HepG2 (cell line): ENCODE measurements at regions not wholly inside any gene's neighbourhood (a gene's known extent, or its start where the extent isn't known, plus 50 kb on each side); places are given as distances from the start of the nearest gene placed in this dataset.

Experiments used
- ATAC-seq: fragments of 200-7000 bp; cut with Tn5 transposase; 3 replicates; pipeline ENCODE4 v1.9.1; 2020; ENCODE audit warnings: mild to moderate bottlenecking, moderate library complexity
- BruUV-seq: library from RNA; stranded (reverse); fragments of 400-500 nt; replicated peaks from 2 replicates; lab custom pipeline; 2021; lab: Mats Ljungman, UMichigan
- CTCF ChIA-PET: fragments of 300-600 bp; formaldehyde crosslinking; extraction: SDS; loops from one replicate; lab custom pipeline; 2021; ENCODE audit warnings: low total read pairs, inconsistent platforms, low intra/inter-chr PET ratio; lab: Yijun Ruan, JAX
- POLR2A ChIA-PET: fragments of 350-600 bp; sonication (Branson Sonifier 250); formaldehyde crosslinking; loops from one replicate; lab custom pipeline; 2020; ENCODE audit warnings: antibody characterized with exemption, inconsistent platforms; lab: Yijun Ruan, JAX
- DNase-seq: peaks from one replicate; pipeline ENCODE4 v3.0.0-alpha.2; 2015; ENCODE audit warnings: low spot score
- FAIRE-seq: peaks from 3 replicates; lab custom pipeline; 2011; peaks lifted over from hg19 to GRCh38; lab: Jason Lieb, UNC
- H2AFZ ChIP-seq: one replicate; pipeline ENCODE4 v1.6.1; 2011; ENCODE audit warnings: low read length, inconsistent platforms
- H3K27ac ChIP-seq: fragments of 300-600 bp; 3 replicates; pipeline ENCODE4 v1.8.0; 2011; ENCODE audit warnings: mixed run types, mild to moderate bottlenecking, mixed read lengths, low read length, inconsistent platforms; ENCODE audit not compliant: insufficient read depth; ENCODE audit errors: extremely low read length
- H3K27me3 ChIP-seq, 2 experiments: fragments of 200-600 bp in 1 of 2; 2 replicates in 1 of 2; 3 replicates in 1 of 2; pipeline versions ENCODE4 v1.6.0 to v1.8.0; 2011; ENCODE audit warnings: low read length in 2 of 2, mild to moderate bottlenecking in 2 of 2, moderate library complexity in 2 of 2, inconsistent platforms in 1 of 2; ENCODE audit not compliant: insufficient read depth in 2 of 2, control insufficient read depth in 1 of 2
- H3K36me3 ChIP-seq, 2 experiments: fragments of 200-600 bp in 1 of 2; replicated peaks in 1 of 2; 2 replicates in 1 of 2; 3 replicates in 1 of 2; pipeline versions ENCODE4 v1.5.1 to v1.8.0; 2011; ENCODE audit warnings: low read length in 2 of 2, inconsistent platforms in 1 of 2; ENCODE audit not compliant: insufficient read depth in 2 of 2, control insufficient read depth in 1 of 2
- H3K4me1 ChIP-seq: 2 replicates; pipeline ENCODE4 v1.5.1; 2012; ENCODE audit warnings: low read length, inconsistent platforms; ENCODE audit not compliant: insufficient read depth
- H3K4me2 ChIP-seq: 2 replicates; pipeline ENCODE4 v1.6.0; 2011; ENCODE audit warnings: low read depth, low read length, inconsistent platforms
- H3K4me3 ChIP-seq, 3 experiments: fragments of 200-600 bp in 1 of 3; sonication (generic), shearing (Covaris generic) in 1 of 3; replicated peaks in 1 of 3; 2 replicates each; pipeline ENCODE4 v1.5.1; 2011 to 2016; ENCODE audit warnings: low read length in 3 of 3, inconsistent platforms in 2 of 3, low read depth in 2 of 3, mild to moderate bottlenecking in 2 of 3, control low read depth in 1 of 3, mixed read lengths in 1 of 3; ENCODE audit not compliant: insufficient read depth in 1 of 3
- H3K79me2 ChIP-seq: one replicate; pipeline ENCODE4 v1.6.1; 2011; ENCODE audit warnings: low read length, inconsistent platforms; ENCODE audit not compliant: insufficient read depth
- H3K9ac ChIP-seq: 2 replicates; pipeline ENCODE4 v1.6.0; 2011; ENCODE audit warnings: mild to moderate bottlenecking, low read depth, low read length, inconsistent platforms; ENCODE audit not compliant: insufficient read depth
- H3K9me3 ChIP-seq: 2 replicates; pipeline ENCODE4 v1.5.1; 2012; ENCODE audit warnings: mild to moderate bottlenecking, low read length
- H4K20me1 ChIP-seq: 2 replicates; pipeline ENCODE4 v1.6.0; 2011; ENCODE audit warnings: inconsistent platforms, mild to moderate bottlenecking, low read length, moderate library complexity; ENCODE audit not compliant: insufficient read depth
- GZF1 ChIP-seq: sonication (generic); formaldehyde crosslinking; IDR thresholded peaks from 2 replicates; pipeline ENCODE4 v1.5.1; 2020; ENCODE audit warnings: mild to moderate bottlenecking, missing genetic modification reagents
- NFE2 ChIP-seq: sonication (generic); formaldehyde crosslinking; IDR thresholded peaks from 2 replicates; pipeline ENCODE4 v1.4.0; 2020; ENCODE audit warnings: missing genetic modification reagents
- RXRB ChIP-seq: IDR thresholded peaks from 2 replicates; pipeline ENCODE4 v1.6.1; 2016; ENCODE audit warnings: borderline replicate concordance, missing genetic modification reagents, missing compliant biosample characterization
- SIX4 ChIP-seq: sonication (generic); formaldehyde crosslinking; IDR thresholded peaks from 2 replicates; pipeline ENCODE4 v1.4.0; 2020; ENCODE audit warnings: missing genetic modification reagents
- TBP ChIP-seq: sonication (generic); formaldehyde crosslinking; IDR thresholded peaks from 2 replicates; pipeline ENCODE4 v1.5.0; 2020; ENCODE audit warnings: missing genetic modification reagents
- ZNF121 ChIP-seq: sonication (generic); formaldehyde crosslinking; IDR thresholded peaks from 2 replicates; pipeline ENCODE4 v1.5.0; 2020; ENCODE audit warnings: mild to moderate bottlenecking, missing genetic modification reagents
- WGBS: methylation state at CpG from one replicate; pipeline ENCODE4 v1.1.6; 2017; ENCODE audit warnings: low lambda C conversion rate; 5-methylcytosine and 5-hydroxymethylcytosine counted together
- in situ Hi-C: cut with HindIII; loops from 2 replicates; pipeline ENCODE4 v1.10.0; 2017; ENCODE audit warnings: low pct_unique_long_range_greater_than_20kb; ENCODE audit not compliant: extremely low pct_ligation_motif_present
- intact Hi-C: fragments of 100-400 bp; cut with micrococcal nuclease; formaldehyde crosslinking; loops from one replicate; pipeline ENCODE4 v1.10.0; 2022; ENCODE audit not compliant: unreplicated experiment
- TF ChIP-seq, protein P1 (sequence below): sonication (generic); formaldehyde crosslinking; IDR thresholded peaks from 2 replicates; pipeline ENCODE4 v1.4.0; 2020; ENCODE audit warnings: missing genetic modification reagents
- TF ChIP-seq, protein P2 (sequence below): sonication (generic); formaldehyde crosslinking; IDR thresholded peaks from 2 replicates; pipeline ENCODE4 v1.5.0; 2020; ENCODE audit warnings: mild to moderate bottlenecking, missing genetic modification reagents
- TF ChIP-seq, protein P3 (sequence below): IDR thresholded peaks from 2 replicates; pipeline ENCODE4 v1.6.1; 2016; ENCODE audit warnings: control low read depth

- TF ChIP-seq, protein P1, sequence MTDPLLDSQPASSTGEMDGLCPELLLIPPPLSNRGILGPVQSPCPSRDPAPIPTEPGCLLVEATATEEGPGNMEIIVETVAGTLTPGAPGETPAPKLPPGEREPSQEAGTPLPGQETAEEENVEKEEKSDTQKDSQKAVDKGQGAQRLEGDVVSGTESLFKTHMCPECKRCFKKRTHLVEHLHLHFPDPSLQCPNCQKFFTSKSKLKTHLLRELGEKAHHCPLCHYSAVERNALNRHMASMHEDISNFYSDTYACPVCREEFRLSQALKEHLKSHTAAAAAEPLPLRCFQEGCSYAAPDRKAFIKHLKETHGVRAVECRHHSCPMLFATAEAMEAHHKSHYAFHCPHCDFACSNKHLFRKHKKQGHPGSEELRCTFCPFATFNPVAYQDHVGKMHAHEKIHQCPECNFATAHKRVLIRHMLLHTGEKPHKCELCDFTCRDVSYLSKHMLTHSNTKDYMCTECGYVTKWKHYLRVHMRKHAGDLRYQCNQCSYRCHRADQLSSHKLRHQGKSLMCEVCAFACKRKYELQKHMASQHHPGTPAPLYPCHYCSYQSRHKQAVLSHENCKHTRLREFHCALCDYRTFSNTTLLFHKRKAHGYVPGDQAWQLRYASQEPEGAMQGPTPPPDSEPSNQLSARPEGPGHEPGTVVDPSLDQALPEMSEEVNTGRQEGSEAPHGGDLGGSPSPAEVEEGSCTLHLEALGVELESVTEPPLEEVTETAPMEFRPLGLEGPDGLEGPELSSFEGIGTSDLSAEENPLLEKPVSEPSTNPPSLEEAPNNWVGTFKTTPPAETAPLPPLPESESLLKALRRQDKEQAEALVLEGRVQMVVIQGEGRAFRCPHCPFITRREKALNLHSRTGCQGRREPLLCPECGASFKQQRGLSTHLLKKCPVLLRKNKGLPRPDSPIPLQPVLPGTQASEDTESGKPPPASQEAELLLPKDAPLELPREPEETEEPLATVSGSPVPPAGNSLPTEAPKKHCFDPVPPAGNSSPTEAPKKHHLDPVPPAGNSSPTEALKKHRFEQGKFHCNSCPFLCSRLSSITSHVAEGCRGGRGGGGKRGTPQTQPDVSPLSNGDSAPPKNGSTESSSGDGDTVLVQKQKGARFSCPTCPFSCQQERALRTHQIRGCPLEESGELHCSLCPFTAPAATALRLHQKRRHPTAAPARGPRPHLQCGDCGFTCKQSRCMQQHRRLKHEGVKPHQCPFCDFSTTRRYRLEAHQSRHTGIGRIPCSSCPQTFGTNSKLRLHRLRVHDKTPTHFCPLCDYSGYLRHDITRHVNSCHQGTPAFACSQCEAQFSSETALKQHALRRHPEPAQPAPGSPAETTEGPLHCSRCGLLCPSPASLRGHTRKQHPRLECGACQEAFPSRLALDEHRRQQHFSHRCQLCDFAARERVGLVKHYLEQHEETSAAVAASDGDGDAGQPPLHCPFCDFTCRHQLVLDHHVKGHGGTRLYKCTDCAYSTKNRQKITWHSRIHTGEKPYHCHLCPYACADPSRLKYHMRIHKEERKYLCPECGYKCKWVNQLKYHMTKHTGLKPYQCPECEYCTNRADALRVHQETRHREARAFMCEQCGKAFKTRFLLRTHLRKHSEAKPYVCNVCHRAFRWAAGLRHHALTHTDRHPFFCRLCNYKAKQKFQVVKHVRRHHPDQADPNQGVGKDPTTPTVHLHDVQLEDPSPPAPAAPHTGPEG (CRISPR knock-in tag), result peak; percentile 69; the same call in 1 of the 2 replicates
Observed at GRCh38 chr2:62569907-62570841, 64.2 kb upstream of the TMEM17 start (continued).

GRCh38 chr2:62568983-62569837, 63.2 kb upstream of the TMEM17 start:
- H3K27ac ChIP-seq, result peak overlapping the region; percentile 97
- H3K36me3 ChIP-seq, result no peaks in the 10 kb centered on the region
- intact Hi-C loops (loop anchor here (2.0 kb wide), 1 partner anchor 28 kb away; no protein-coding TSS in a partner anchor), in situ Hi-C loops (loop anchor here (5.0 kb wide), 1 partner anchor 42 kb away; no protein-coding TSS in a partner anchor)
- peak; percentile 73 for FAIRE-seq
- H3K27me3 ChIP-seq, result no peaks in the 10 kb centered on the region
- BruUV-seq, result TSS peak; percentile 99
- ChIA-PET POLR2A (interaction anchor here (0.6 to 2.7 kb wide), 41 partner anchors 10 to 624 kb away, joined by 3 to 203 read pairs (median 7); partner anchors contain the start of gene EHBP1), CTCF (no interaction called here)
- no peaks in the 10 kb centered on the region for H3K9me3 ChIP-seq
- peak overlapping the region; percentile 2 to 55 (median 30); a peak in 4 of 6 replicates for H3K4me3 ChIP-seq
- no peak overlapping the region for H2AFZ ChIP-seq
- peak overlapping the region; percentile 88 for H3K9ac ChIP-seq
- no peaks in the 10 kb centered on the region for H4K20me1 ChIP-seq
- WGBS, result 6% methylated on average over 5 of the region's 5 CpGs
- peaks cover 95% of the 10 kb centered on the region for H3K4me1 ChIP-seq
- ATAC-seq, result peak; percentile 0; the same call in 2 of the 3 replicates
- H3K79me2 ChIP-seq, result no peaks in the 10 kb centered on the region
- peak overlapping the region; percentile 79 for H3K4me2 ChIP-seq
- peak; percentile 87 for DNase-seq
- TF ChIP-seq SIX4 (CRISPR knock-in tag) (peak; percentile 100), TBP (no peak), GZF1 (CRISPR knock-in tag) (no peak), RXRB (peak; percentile 97), ZNF121 (CRISPR knock-in tag) (no peak), NFE2 (CRISPR knock-in tag) (no peak)
- TF ChIP-seq, protein P2, sequence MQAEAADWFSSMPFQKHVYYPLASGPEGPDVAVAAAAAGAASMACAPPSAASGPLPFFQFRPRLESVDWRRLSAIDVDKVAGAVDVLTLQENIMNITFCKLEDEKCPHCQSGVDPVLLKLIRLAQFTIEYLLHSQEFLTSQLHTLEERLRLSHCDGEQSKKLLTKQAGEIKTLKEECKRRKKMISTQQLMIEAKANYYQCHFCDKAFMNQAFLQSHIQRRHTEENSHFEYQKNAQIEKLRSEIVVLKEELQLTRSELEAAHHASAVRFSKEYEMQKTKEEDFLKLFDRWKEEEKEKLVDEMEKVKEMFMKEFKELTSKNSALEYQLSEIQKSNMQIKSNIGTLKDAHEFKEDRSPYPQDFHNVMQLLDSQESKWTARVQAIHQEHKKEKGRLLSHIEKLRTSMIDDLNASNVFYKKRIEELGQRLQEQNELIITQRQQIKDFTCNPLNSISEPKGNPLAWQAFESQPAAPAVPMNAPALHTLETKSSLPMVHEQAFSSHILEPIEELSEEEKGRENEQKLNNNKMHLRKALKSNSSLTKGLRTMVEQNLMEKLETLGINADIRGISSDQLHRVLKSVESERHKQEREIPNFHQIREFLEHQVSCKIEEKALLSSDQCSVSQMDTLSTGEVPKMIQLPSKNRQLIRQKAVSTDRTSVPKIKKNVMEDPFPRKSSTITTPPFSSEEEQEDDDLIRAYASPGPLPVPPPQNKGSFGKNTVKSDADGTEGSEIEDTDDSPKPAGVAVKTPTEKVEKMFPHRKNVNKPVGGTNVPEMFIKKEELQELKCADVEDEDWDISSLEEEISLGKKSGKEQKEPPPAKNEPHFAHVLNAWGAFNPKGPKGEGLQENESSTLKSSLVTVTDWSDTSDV (CRISPR knock-in tag), result no peak
- TF ChIP-seq, protein P3, sequence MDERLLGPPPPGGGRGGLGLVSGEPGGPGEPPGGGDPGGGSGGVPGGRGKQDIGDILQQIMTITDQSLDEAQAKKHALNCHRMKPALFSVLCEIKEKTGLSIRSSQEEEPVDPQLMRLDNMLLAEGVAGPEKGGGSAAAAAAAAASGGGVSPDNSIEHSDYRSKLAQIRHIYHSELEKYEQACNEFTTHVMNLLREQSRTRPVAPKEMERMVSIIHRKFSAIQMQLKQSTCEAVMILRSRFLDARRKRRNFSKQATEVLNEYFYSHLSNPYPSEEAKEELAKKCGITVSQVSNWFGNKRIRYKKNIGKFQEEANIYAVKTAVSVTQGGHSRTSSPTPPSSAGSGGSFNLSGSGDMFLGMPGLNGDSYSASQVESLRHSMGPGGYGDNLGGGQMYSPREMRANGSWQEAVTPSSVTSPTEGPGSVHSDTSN (CRISPR knock-in tag), result no peak
